Vagina (tissue), 2 donors: ENCODE measurements at regions not wholly inside any gene's neighbourhood (a gene's known extent, or its start where the extent isn't known, plus 50 kb on each side); places are given as distances from the start of the nearest gene placed in this dataset.

Experiments used
- POLR2AphosphoS5 ChIP-seq, 2 donors: sonication (generic); formaldehyde crosslinking; IDR thresholded peaks; one replicate each; pipeline ENCODE4 v1.9.0; 2017; ENCODE audit warnings: antibody characterized with exemption in 2 of 2, mild to moderate bottlenecking in 2 of 2, low read depth in 1 of 2; ENCODE audit not compliant: insufficient read depth in 1 of 2
- TF ChIP-seq, protein P1 (sequence below), 3 experiments: fragments of 450-650 bp in 2 of 3; fragments of 200-600 bp in 1 of 3; sonication (generic) in 1 of 3; IDR thresholded peaks; one replicate each; pipeline ENCODE4 v1.5.1; 2017 to 2019; ENCODE audit warnings: antibody characterized with exemption in 3 of 3, mild to moderate bottlenecking in 2 of 3, moderate library complexity in 2 of 3

DNA sequence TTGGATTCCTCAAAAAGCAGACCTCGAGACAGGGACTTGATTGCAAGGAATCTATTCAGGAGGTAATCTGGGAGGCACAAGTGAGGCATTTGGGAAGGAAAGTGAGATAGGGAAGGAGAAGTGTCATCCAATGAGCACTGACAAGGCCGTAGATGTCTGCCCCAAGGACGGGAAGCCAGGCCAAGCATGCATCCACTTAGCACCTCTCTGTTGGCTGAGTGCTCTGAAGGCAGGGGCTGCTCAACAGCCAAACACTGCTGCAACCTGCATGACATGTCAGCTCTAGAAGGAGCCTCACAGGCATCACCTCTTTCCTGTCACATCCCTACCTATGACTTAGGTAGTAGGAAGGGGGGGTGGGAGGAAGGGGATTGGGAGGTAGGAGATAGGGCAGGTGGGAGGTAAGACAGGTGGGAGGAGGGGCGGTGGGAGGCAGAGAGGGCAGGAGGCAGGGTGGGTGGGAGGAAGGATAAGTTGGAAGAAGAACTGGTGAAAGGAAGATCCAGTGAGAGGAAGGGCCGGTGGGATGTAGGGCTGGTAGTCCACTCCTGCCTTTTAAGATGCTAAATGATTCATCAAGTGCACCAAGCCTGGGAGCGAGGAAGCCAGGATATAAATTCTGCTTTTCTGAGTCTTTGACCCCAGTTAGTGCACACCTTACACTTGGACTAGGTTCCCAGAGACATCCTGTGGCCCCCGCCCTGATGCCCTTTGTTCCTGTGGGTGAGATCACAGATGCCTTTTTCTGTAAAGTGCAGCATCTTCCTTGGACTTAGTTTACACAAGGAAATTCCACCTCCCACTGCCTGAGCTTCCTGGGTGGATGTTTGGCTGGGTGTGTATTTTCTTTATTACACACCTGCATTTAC is 83.8 kb upstream of the NXT1 start:
- TF ChIP-seq POLR2AphosphoS5 (IDR thresholded peaks at IDR 0.05; ENCODE audit: insufficient read depth in 1 of 2, low read depth in 1 of 2): no peak
- TF ChIP-seq, protein P1, sequence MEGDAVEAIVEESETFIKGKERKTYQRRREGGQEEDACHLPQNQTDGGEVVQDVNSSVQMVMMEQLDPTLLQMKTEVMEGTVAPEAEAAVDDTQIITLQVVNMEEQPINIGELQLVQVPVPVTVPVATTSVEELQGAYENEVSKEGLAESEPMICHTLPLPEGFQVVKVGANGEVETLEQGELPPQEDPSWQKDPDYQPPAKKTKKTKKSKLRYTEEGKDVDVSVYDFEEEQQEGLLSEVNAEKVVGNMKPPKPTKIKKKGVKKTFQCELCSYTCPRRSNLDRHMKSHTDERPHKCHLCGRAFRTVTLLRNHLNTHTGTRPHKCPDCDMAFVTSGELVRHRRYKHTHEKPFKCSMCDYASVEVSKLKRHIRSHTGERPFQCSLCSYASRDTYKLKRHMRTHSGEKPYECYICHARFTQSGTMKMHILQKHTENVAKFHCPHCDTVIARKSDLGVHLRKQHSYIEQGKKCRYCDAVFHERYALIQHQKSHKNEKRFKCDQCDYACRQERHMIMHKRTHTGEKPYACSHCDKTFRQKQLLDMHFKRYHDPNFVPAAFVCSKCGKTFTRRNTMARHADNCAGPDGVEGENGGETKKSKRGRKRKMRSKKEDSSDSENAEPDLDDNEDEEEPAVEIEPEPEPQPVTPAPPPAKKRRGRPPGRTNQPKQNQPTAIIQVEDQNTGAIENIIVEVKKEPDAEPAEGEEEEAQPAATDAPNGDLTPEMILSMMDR (IDR thresholded peaks at IDR 0.05): no peak
